ENCODE measurements at regions not wholly inside any gene's neighbourhood (a gene's known extent, or its start where the extent isn't known, plus 50 kb on each side); places are given as distances from the start of the nearest gene placed in this dataset.

DNA sequence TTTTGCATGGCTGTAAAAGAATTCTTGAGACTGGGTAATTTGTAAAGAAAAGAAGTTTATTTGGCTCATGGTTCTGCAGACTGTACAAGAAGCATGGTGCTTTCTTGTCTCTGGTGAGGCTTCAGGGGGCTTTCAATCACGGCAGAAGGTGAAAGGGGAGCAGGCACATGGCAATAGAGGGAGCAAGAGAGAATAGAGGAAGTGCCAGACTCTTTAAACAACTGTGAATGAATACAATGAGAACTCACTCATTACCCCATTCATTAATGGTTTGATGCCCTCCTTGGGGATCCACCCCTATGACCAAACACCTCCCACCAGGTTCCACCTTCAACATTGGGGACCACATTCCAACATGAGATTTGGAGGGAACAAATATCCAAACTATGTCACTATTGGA, 463.5 kb downstream of the MTX2 start:
- no peak for DNase-seq (ENCODE audit: low read depth)
- no peak overlapping the region for H3K4me3 ChIP-seq (ENCODE audit: low read depth, low read length)

DNA sequence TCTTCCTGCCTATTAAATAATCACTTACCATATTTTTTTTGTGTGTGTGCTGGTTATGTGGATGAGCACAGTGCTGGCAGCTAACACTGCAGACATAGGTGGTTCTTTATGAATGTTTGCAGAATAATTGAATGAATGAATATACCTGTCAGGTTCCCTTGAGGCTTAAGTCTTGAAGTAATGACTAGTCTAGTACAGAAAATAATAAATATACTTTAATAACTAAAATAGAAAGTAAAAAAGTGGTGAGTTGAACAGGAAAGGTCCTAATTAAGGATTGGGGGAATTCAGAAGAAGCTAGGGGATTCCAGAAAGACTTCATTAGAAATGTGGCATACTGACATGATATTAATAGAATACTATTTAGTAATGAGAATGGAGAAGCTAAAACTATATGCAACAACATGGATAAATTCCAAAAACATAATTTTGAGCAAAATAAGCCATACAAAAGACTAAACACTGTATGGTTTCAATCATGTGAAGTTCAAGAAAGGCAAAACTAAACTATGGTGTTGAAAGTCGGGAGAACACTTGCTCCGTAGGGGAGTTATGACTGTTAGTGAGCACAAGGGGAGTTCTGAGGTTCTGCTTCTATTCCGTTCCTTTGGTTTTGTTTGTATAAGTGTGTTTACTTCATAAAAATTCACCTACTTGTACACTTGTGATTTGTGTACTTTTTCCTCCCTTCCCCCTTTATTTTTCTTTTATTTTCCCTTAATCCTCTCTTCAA, 464.6 kb downstream of the MTX2 start:
- DNase-seq (ENCODE audit: low read depth), result no peak
- no peak overlapping the region for H3K4me3 ChIP-seq (ENCODE audit: low read depth, low read length)

DNA sequence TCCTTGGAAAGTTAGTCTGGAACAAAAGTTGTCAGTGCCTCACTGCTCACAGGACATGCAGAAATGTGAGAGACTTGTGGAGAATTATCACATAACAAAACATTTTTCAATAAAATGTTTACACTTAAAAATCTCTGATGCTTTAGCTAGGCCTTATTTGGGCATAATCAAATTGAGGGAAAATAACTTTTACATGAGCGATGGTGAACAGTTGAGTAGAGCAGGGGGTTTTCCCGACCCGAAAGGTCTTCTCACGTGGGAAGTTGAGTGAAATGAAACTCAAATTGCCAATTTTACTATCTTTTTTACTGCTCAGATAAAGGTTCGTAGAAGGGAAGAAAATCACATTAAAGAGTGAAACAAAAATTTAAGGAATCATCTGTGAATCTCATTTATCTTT, 465.6 kb downstream of the MTX2 start:
- no peak for DNase-seq (ENCODE audit: low read depth)
- no peak overlapping the region for H3K4me3 ChIP-seq (ENCODE audit: low read depth, low read length)

DNA sequence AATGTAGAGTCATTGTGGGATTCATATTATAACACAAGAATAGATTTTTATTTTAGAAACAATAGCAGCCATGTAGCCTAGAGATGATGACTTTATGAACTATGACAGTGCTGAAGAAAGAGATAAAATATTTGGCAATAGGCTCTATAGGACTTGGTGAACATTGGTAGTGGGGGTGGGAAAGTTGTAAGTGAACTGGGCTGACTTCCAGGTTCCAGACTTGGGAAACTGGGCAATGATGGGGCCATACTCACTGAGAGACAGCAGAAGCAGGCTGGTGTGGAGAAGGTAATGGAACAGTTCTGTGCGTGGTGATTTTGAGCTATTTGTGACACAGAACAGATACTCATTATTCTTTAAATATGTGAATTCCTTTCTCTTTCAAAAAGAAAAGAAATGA, 470.3 kb upstream of the HNRNPA3 start:
- no peak for DNase-seq (ENCODE audit: low read depth)

DNA sequence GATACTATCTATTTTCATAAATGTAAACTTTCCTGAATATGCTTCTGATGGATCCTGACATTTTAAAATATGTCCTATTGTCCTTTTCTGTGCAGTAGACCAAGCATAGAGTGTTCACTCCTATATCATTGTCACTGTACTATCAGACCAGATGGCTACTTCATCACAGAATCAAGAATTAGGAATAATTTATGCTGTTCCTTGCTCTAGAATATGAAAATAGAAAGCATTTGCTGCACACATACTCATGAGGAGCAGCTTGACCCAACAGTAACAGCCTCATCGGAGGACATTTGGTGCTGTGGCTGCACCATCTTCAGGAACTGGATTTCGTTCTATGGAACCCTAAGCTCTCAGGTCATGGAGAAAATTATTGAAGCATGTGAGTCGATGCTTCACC, 468.9 kb upstream of the HNRNPA3 start:
- DNase-seq (ENCODE audit: low read depth), result no peak
- H3K4me3 ChIP-seq (ENCODE audit: low read depth, low read length), result no peak overlapping the region

More for the DNA sequence above, 470.3 kb upstream of the HNRNPA3 start:
- no peak overlapping the region for H3K4me3 ChIP-seq (ENCODE audit: low read depth, low read length)

DNA sequence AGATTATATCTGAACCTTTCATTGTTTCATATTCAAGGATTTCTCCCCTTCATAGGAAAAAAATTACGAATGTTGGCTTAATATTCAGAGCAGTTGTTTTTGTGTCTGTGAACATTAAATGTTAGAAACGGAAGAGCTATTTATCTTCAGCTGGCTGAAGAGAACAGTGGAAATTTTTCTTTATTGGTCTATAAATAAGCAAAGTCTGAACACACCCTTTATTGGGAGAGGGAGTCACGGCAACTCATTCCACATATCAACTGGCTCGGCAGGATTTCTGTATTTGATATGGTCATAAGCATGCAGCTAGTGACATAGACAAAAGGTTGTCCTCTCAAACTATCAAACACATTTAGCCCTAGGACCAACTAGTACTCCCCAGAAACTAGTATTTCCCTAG, 468.4 kb upstream of the HNRNPA3 start:
- no peak overlapping the region for H3K4me3 ChIP-seq (ENCODE audit: low read depth, low read length)
- DNase-seq (ENCODE audit: low read depth), result no peak

DNA sequence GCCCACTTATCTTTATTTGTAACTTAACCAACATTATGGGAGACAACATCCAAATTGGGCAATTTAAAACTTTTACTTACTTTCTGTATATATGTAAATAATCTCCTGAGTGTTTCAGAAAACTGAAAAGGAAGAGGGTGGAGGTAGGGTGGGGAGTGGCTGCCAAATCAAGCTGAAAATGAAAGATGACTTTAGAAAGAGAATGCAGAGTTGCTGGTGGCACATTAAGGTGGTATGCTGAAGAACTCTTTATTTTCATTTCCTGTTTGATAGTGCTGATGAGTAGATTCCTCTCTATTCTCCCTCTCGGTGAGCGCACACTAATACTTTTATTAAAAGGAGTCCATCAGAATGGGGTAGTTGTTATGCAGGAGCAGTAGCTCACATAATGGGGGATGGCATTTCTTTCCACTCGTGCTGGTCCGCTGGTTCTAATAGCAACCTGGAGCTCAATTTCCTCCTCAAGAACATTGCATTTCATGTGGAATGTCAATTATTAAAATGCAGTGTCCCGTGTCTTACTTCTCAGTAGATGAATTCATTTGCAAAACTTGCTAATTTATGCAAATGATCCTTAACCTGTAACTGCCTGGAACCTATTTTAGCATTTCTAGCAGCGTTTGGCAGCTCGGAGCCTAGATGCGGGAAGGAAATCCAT, 466.9 kb upstream of the HNRNPA3 start:
- H3K4me3 ChIP-seq (ENCODE audit: low read depth, low read length), result no peak overlapping the region
- DNase-seq (ENCODE audit: low read depth), result no peak

DNA sequence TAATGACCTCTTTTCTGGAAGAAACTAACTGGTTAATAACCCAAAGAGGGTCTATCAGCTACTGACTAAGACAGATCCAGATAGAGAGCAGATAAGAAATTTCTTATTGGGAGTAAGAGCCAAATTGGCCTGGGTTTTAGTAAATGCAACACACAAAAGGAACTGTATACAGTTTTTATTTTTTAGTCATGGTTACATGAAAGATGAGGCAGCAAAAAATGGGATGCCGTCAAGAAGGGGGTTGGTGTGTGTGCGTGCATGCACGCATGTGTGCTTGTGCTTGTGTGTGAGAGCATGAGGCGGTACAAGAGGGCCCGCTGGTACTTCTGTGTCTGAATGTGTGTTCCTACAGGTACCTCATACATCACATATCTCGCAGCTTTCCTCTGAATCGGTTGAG, 466.2 kb upstream of the HNRNPA3 start:
- no peak for DNase-seq (ENCODE audit: low read depth)
- no peak overlapping the region for H3K4me3 ChIP-seq (ENCODE audit: low read depth, low read length)

DNA sequence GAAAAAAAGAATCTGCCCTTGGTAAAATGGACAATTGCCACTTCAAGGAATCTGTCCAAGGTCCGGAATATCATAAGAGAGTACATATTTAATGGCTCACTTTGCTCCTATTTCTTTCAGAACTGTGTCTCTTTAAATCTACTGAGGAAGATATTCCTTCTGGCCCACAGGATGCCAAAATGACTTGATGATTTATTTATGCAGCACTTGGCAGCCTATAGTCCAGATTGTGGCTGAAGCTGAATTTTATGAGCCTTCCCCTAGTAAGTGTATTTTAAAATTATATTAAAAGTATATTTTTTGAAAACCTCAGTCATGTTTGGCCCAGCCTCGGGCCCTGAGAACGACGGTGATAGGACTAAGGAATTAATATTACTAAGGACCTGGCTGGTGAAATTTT, 465.1 kb upstream of the HNRNPA3 start:
- DNase-seq (ENCODE audit: low read depth), result no peak
- no peak overlapping the region for H3K4me3 ChIP-seq (ENCODE audit: low read depth, low read length)

DNA sequence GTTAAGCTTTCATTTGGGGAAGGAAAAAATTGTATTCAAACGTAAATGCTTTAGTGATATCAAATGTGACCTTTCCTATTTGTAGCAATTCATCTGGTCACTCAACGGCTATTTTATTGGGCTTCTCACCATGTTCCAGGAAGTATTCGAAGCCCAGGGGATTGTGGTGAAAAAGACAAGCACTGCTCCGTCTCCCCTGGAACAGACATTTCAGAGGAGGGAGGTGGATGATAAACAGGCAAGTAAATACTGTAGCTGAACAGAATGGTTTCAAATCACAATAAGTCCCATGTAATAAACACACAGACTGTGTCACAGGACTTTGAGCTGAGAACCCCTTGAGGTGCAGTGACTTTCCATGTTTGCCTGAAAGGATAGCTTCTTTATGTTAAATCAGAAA, 464.7 kb upstream of the HNRNPA3 start:
- no peak overlapping the region for H3K4me3 ChIP-seq (ENCODE audit: low read depth, low read length)
- DNase-seq (ENCODE audit: low read depth), result no peak

DNA sequence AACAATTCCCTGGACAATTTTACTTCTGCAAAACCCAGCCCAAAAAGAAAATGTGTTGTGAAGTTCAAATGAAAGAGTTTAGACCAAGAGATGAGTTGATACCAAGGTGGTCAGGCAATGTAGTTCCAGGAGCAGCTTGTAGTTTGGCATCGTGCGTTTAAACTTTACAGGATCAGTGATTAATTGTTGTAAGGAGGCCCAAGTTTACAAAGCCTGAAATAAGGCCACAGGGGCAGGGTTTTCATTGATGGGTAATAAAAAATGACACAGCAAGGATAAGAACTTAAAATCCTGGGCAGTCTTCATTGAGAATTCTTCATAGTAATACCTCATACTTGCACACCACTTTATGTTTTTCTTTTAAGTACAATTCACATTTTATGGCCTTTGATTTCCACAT, 463.9 kb upstream of the HNRNPA3 start:
- H3K4me3 ChIP-seq (ENCODE audit: low read depth, low read length), result no peak overlapping the region
- DNase-seq (ENCODE audit: low read depth), result no peak

DNA sequence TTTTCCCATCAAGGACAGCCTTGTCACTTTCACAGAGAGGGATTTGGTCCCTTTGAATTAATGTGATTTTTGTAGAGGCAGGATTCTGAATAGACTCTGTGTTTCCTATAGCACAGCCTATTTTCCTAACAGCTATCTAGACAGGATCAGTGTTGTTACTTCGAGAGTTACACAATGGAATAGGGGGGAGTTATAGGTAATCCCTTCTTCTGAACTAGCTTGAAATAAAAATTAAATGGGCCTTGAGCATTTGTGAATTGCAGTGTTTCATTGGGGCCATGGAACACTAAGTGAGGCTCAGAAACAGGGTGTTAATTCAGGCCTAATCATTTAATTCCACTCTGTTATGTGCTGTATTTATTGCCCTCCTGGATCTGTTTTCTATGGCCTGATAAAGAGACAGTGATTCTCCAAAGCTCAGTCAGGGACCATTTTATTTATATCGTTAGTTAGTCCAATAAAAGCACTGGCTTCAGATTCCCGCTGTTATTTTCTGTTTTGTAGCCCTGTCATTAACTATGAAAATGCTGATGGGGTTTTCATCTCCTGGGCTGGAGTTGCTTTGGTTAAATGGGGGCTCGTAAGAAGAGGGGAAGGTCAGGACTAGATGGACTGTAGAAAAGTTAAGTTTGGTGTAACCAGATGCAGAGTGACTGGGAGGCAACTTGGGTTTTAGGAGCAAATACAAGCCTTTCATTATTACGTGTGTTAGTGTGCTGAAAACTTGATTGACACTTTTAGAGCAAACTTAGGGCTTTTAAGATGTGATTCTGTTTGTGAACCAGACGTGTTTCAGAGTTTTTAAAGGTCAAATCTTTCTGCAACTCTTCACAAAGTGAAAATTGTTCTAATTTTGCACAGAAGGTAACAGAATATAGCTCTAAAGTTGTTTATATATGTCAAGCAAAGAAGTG, 461.0 kb upstream of the HNRNPA3 start:
- no peak overlapping the region for H3K4me3 ChIP-seq (ENCODE audit: low read depth, low read length)
- no peak for DNase-seq (ENCODE audit: low read depth)

DNA sequence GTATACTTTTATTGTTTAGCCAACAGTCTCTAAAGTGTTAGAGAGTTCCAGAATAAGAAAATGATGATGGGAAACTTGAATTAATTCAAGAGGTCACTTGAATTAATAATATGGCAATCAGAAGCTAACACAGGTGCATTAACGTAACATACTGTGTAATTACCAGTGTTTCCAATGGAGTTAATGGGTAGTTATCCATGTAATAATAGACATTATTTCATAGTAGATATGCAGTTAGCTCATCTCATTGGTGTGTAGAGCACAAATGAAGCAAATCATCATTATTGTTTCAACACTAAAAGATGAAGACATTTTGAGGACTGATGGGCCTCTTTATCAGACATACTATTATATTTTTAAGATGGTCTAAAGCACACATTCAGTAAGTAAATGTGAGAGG, 460.3 kb upstream of the HNRNPA3 start:
- no peak for DNase-seq (ENCODE audit: low read depth)
- H3K4me3 ChIP-seq (ENCODE audit: low read depth, low read length), result no peak overlapping the region

DNA sequence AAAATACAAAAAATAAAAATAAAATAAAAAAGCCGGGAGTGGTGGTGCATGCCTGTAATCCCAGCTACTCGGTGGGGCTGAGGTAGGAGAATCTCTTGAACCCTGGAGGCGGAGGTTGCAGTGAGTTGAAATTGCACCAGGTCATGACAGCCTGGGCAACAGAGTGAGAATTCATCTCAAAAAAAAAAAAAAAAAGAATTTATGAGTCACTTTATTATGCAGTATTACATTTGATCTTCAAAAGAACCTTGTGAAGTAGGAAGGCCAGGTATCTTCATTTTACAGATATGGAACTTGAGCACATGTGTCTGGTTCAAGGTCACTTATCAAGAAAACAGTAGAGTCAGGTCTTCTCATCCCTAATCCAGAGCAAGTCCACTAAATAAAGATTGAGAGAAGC, 459.4 kb upstream of the HNRNPA3 start:
- no peak overlapping the region for H3K4me3 ChIP-seq (ENCODE audit: low read depth, low read length)

DNA sequence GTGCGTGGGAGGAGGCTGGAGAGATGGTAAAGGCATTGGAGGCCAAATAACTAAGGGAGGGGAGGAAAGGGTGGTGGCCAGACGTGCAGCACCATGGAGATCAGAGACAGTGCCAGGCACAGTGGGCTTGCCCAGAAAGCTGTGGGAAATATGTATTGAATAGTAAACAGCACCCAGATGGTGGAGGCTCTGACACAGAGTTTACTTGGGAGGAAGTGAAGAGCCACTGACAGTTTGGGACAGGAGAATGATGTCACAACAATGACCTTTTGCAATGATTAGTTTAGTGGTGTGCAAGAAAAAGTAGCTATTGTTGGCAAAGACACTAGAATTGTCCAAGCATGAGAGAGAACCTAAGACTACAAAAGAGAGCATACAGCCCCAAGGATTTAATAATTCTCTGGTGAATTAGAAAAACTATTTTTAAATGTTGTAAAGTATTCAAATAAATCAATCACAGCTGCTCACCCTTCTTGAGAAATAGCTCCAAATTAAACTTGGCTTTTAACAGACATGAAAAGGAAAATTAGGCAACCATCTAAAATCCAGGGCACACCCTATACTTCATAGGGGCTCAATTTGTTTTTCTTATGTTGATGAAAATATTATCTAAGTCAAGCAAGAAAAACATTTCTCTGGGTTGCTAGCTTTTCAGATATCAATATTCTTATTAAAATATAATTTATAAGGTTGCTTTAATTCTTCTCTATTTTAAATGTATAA, 458.7 kb upstream of the HNRNPA3 start:
- no peak overlapping the region for H3K4me3 ChIP-seq (ENCODE audit: low read depth, low read length)

More for the DNA sequence above, 459.4 kb upstream of the HNRNPA3 start:
- no peak for DNase-seq (ENCODE audit: low read depth)

DNA sequence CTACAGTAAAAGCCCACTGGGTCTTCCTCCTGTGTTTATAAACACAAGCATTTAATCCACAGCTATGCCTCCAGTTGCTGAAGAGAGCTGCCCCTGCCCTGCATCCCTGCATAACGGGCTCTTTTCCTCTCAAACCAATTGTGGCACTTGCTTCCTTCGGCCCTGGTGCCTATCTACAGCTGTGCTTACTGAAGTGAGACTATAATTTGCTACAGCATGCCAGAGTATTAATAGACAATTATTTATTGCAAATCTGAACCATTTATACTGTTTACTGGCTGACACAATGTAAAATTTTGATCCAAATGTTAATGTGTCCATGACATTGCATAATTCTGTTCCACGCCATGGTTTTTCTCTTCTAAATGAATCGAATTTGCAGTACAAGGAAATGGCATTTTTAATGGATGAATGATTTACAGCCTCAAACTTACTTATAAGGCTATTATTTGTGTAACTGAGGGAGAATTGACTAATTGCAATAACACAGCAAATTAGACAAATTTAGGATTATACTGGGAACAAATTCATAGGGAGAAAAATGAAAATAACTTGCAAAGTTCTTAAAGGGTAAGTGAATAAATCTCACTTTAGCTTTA, 457.0 kb upstream of the HNRNPA3 start:
- no peak for DNase-seq (ENCODE audit: low read depth)

More for the DNA sequence above, 458.7 kb upstream of the HNRNPA3 start:
- DNase-seq (ENCODE audit: low read depth), result peak; percentile 9

DNA sequence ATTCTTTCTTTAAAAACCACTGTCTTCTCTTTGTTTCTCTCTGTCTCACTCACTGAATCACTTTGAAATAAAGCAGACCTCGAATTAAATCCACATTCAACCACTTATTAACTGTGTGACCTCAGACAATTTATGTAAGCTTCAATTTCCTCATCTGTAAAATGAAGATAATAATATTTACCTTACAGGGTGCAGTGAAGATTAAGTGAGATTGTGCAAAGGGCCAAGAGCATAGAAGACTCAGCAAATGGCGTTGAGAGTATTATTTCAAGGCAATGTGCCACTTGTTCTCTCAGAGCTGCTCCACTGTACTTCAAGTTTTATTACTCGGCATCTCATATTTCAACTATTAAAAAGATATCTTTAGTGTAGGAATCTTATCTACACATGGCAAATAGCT, 454.2 kb upstream of the HNRNPA3 start:
- DNase-seq (ENCODE audit: low read depth), result no peak
- no peak overlapping the region for H3K4me3 ChIP-seq (ENCODE audit: low read depth, low read length)

More for the DNA sequence above, 457.0 kb upstream of the HNRNPA3 start:
- H3K4me3 ChIP-seq (ENCODE audit: low read depth, low read length), result no peak overlapping the region

DNA sequence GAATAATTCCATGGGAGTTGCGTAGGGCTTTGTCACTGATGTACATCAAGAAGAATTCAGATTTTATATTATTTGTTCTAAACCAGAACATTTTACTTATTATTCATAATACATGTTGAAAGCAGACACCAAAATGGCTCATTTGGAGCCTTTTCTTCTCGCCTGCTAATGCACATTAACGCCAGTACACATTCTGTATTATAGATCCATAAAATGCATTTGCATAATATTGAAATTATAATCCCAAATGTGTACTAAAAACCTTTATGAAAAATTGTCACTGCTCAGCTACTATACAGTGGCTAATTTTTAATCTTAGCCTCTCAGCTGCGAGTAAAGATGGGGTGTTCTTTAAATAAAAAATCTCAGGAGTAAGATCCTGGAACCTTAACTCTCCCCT, 452.2 kb upstream of the HNRNPA3 start:
- no peak for DNase-seq (ENCODE audit: low read depth)
- H3K4me3 ChIP-seq (ENCODE audit: low read depth, low read length), result no peak overlapping the region

DNA sequence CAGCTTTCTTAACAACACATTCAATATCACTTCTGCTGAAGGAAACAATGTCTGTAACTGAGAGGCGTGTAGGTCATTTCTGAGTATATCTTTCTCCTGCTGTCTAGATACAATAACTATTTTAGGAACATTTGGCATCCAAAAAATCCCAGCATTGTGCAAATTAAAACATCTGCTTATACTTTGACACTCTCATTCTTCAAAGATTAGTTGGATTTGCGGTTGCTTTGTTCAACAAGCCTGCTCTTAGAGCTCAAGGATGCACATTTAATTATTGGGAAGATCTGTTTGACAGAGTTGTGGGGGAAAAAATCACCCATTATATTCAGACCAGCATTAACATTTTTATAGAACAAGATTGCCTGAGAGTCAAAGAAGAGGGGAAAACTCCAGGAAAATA, 449.5 kb upstream of the HNRNPA3 start:
- no peak for DNase-seq (ENCODE audit: low read depth)
- no peak overlapping the region for H3K4me3 ChIP-seq (ENCODE audit: low read depth, low read length)
